Stimulated activated CD8-positive, alpha-beta memory T cell treated with anti-CD3 and anti-CD28 coated beads, Interleukin-7, amount 100 ng/mL, for 1 hour (primary cell): ENCODE measurements at regions not wholly inside any gene's neighbourhood (a gene's known extent, or its start where the extent isn't known, plus 50 kb on each side); places are given as distances from the start of the nearest gene placed in this dataset.
"Not testable (repeated sequence)": the region's sequence is repeated elsewhere in the genome, so short reads cannot be mapped to it uniquely, and the experiment has no call there.

Experiments used
- DNase-seq, 2 donors: peaks; one replicate each; pipeline ENCODE4 v3.0.0-alpha.2; 2020; ENCODE audit warnings: low read depth in 2 of 2

DNA sequence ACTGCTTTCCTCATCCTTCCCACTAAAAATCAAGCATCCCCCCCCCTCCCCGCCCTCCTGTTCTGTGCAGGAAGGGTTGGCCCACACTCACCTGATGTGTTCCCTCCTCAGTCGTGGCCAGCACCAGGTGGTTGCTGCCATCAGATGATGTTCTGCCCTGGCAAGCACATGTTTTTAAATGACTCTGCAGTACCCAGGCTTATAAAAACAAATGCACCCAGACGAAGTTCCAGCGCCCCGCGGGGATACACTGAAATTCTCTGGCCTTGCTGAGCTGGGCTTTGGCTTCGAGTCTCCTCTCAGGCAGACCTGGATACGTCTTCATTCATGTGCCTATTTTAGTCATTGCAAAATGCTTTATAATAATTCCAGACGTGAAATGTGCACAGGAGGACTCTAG is 316.3 kb downstream of the DLEU7 start:
- DNase-seq, result no peak

DNA sequence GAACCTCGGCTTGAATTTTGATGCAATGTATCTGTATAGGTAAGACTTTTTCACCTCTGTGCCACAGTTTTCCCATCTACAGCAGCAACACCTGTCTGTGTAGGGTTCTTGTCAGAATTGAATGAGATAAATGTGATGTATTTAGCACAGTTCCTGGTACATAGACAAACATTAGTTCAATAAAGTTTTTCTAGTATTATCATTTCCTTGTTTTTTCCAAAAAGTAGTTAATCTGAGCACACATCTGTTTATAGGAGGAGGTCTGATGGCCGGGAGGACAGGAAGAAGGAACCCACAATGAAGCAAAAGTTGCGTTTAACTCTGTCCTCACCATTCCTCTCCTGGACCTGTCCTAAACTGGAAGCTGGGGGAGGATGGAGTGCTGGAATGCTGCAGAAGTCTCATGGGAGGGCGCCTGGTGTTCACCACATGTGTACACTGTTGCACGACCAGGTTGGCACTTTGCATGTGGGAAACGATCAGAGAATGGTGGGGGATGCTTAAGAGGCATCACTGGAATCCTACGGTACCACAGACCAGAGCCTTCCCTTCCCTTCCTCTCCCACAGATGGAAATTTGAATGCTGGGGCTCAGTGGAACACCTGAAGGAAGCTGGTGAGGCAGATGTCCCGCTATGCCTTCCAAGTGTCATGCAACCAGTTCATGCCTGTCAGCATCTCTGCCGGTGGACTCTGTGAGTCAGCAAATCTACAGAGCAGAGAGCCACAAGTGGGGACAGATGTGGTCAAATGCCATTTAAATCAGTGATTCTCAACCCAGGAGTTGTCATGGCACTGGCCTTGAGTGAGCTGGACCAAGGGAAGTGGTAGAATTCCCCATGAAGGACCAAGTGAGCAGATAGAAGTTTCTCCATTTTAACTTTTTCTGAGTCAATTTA is 315.6 kb downstream of the DLEU7 start:
- DNase-seq, result no peak

DNA sequence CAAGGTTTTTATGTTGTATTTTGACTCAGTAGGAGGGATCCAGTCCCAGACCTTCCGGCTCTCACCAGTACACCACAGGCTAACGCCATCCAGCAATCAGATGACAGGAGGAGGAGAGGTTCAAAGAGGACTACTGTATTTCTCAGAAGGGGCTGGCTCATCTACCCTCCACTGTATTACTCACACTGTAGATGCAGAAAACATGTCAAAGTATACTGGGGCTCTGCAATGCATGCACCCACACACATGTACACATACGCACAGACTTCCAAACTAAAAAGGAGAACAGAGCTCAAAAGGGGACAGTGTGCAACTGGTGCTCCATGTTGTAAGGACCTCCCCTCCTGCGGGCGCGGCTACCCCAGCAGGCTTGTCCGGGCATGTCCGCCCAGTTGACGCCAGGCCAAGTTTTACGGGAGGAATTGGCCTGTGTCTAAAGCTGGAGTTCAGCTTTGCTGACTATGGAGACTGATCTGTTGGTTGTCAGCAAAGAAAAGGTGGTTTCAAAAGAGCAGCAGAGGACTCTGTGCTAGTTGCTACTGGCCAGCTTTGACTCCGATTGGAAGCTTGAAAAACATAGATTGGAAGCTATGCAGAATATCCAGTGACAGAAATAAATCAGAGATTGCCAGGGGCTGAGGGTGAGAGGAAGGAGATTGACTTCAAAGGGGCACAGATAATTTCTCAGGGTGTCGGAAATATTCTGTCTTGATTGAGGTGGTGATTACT is 314.2 kb downstream of the DLEU7 start:
- no peak for DNase-seq

DNA sequence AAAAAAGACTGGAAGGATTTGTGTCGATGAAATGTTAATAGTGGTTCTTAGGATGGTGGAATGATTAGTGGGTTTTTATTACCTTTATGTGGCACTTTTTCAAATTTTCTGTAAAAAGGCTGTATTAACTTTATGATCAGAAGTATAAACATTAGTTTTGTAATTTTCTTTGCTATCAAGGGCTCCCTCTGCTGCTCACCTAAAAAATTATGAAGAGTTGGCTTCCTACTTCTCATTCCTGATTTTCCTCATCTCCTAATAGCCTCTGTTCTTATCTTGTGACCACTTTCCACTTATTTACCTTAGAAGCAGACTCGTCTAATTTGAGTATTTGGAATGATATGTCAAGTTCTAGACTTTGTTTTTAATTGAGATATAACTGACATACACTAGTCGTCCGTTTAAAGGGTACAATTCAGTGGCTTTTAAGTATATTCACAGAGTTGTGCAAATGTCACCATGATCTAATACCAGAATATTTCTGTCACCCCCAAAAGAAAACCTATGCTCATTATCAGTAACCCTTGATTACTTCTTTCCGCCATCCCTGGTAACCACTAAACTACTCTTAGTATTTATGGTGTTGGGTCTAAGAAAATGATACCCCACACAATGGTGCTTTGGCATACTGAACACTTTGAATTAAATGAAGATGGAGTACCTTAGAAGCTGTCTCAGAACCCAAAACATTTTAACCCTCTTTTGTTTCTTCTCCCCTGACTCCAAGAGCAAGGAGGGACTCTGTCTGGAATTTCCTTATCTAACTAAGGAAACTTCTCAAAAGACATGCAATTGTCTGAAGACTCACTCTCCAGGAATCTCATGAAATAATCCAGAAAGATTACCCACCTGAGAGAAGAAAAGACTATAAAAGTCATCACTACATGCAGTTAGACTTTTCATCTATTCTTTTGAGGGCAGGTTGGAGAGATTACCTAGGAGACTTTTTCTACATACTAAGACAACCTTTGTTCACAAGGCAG is 311.3 kb downstream of the DLEU7 start:
- DNase-seq, result no peak

DNA sequence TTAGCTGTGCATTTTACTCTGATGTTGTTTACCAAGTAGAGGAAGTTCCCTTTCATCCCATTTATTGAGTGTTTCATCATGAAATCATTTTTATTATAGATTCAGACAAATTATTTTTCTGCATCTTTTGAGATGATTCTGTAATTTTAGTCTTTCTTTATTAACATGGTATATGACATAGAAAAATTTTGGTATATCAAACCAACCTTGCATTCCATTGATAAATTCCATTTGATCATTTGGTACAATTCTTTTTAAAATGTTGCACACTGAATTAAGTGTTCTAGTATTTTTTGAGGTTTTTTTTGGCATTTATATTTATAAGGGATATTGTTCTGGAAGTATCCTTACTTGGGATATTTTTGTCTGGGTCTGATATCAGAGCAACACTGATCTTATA is 308.4 kb downstream of the DLEU7 start:
- DNase-seq, result no peak

DNA sequence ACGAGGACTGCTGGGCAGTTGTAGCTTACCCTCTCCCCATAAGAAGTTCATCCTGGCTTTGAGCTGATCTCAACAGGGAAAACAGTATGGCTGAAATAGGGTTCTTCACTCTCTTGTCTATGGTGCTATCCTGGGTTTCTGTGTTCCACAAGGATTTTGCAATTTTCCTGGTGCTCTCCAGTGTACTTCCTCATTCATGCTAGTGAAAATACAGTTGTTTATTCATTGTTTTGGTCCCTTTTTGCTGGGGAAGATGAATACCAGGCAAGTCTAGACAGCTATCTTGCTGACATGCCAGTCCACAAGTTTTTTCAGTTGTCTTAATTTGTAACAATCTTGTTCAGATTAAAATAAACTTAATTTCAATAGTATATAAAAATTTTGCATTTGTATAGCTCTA is 306.5 kb downstream of the DLEU7 start:
- no peak for DNase-seq

DNA sequence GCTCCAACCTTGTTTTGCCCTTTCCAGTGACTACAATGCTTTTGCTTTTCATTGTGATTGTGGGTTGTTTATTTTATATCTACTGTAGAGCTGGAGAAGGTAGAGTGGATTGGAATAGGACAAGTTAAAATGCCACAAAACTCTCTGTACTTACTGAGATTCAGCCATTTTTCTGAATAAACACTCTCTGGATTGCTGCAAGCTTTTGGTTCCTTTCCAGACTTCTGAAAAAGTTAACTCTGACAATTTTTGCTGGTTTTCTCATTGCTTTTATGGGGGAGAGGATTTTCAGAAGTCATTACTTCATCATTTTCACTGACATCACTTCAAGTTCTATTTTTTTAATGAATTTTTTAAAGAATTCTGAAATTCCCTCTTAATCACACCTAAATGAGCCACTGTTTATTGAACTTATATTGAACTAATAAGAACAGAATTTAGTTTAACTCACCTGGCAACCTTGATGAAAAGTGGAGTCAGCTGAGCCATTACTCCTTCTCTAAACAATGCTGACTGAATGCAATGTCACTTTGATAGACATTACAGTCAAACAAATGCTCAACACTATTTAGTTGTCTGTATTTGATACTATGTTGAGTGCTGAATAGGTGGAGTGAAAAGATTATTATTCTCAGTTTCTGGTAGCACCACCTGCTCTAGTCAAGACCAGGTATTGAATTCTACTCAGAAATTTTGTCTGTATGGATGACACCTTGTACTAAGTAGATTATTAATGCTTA is 303.5 kb downstream of the DLEU7 start:
- DNase-seq, result no peak

DNA sequence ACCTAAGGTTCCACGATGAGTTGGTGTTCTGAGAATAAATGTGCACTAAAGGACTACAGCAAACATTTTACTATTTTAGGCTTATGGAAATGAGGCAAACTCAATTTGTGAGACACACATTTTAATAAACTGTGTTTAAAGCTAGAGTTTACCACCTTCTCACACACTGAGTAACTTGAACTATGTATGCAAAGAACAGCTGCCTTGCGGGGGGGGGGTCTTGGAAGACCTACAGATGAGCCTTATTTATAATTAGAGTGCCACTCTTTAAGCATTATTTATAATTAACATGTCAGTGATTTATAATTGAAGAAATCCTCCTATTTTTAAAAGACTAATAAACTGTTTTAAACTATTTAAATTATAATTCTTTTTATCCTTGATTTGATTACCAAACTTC is 300.4 kb downstream of the DLEU7 start:
- DNase-seq, result no peak

DNA sequence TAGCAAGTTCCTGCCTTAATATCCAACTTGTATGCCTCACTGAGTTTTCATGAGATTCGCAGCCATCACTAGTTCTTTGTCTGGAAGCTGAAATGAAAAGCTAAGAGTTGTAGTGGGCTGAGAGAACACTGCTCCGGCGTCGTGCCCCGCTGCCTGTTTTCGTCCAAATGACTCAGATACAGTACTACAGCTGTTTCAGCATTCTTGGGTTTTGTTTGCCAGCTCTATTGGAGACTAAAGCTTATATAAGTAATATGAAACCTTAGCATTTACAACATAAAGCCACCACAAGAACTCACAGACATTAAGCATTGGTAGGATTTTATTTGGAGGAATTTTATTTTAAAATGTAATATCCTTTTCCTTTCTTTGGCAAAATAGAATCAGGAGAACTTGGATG is 299.7 kb downstream of the DLEU7 start:
- DNase-seq, result no peak

DNA sequence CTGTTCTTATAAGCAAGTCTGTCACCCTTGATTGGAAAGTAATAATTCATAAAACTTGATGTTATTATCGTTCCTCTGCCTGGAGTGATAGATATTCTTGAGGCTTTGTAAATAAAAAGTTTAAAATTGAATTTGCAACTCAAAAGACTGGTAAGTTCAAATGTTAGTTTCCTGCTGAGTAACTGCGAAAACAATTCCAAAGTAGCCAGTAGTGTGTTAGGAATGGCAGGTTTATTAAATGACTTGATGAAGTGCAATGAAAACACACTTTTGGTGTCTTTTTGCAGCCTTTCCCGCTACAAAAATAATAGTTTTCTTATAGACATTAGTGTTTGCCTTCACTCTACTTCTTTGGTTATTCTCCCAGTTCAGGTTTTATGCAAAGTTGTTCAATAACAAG is 299.3 kb downstream of the DLEU7 start:
- no peak for DNase-seq

DNA sequence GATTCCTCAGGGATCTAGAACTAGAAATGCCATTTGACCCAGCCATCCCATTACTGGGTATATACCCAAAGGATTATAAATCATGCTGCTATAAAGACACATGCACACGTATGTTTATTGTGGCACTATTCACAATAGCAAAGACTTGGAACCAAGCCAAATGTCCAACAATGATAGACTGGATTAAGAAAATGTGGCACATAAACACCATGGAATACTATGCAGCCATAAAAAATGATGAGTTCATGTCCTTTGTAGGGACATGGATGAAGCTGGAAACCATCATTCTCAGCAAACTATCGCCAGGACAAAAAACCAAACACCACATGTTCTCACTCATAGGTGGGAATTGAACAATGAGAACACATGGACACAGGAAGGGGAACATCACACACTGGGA is 296.3 kb downstream of the DLEU7 start:
- not testable (repeated sequence) for DNase-seq

DNA sequence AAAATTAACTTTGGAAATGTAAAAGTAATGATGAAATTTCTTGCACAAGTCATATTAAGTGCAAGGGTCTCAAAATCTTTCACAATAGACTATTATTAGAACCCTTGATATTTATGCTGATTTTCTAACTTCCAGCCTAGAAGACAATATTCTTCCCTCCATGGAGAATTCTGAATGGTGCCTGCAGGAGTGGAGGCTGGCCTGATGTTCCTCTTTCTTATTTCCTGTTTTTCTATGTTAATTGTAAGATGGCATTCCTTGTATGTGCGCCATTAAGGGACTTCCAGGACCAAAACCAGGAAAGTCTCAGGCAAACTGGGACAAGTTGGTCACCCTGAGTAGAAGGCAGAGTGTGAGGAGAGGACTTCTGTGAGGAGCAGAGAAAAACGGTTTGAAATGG is 294.9 kb downstream of the DLEU7 start:
- no peak for DNase-seq

DNA sequence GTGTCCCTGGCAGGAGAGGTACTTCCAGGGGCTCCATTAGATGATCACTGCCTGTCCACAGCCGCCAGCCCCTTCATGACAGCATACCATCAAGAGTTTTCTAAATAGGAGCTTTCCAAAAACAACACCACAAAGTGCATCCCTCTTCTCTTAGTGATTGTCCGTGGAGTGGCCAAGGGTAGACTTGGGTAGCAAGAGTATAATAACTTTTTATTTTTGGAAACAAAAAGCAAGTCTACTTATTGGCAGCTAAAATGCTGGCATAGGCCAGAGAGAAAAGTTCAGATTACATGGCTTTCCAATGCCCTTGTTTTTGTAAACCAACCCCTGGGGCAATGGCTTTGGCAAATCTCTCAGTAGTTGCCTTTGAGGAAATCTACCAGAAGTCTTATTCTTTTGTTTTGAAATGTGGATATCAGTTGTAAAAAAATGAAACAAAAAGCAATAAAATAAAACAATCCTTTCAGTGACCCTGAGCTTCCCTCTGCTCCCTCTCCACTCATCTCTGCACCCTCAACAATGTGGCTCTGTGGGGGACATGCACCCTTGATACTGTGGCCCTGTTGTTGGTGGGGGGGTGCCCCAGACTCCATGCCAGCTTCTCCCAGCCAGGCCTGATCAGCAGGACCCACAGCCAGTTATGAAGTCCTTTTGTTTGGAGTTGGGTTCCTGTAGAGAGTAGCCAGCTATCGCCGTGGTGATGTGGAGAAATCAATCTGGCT is 294.1 kb downstream of the DLEU7 start:
- DNase-seq, result no peak

DNA sequence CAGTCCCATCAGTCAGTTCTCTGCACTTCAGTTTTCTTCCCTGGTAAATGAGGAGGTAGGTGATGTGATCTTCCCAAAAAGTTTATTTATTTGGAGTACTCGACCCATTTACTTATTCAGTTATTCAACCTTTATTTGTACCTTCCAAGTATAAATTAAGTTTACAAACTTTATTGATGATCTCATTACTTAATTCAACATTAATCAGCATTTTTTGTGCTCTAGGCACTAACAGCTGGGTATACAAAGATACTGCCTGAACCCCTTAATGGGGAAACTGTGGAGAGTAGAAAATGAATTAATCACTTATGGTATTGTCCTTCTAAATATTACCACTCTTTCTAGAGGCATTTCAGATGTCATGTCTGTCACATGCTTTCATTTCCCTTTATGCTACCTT is 293.3 kb downstream of the DLEU7 start:
- no peak for DNase-seq

DNA sequence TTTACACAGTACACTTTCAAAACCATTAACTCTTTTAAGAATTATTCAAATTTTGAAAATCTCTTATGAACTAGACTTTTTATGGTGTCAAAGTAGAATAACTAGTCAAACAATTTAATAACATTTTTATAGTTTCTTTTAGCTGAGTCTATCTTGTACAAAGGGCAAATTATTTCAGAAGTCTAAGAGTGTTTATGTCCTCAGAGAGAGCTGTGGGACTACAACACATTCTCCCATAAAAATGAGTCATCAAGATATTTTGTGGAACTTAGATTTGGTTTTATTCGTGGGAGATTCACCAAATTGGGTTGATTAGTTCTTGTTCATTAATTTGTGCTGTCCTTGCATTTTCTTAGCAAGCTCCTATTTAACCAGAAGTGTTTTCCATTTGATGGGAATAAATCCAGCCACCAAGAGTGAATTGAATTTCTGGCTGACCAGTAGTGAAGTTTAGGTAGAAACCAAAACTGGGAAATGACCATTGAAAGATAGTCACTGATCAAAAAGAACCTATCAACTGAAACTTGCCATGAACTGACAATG is 291.0 kb downstream of the DLEU7 start:
- DNase-seq, result no peak

DNA sequence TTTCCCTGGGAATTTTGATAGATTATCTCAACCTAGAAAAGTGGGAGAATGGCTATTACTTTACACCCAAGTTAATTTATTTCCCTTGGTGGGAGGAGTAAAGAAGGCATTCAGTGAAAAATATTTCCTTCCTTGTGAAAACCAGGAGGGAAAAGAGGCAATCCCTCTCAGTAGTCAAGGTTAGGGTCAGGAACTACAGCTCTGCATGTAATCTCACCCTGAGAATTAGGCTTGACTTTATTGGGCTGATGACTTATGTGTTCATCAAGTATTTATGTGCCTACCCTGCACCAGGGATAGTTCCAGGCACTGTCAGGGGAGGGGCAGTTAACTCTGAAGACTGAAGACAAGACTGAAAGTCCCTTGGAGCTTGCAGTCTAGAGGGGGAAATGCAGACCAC is 281.8 kb downstream of the DLEU7 start:
- DNase-seq, result no peak

DNA sequence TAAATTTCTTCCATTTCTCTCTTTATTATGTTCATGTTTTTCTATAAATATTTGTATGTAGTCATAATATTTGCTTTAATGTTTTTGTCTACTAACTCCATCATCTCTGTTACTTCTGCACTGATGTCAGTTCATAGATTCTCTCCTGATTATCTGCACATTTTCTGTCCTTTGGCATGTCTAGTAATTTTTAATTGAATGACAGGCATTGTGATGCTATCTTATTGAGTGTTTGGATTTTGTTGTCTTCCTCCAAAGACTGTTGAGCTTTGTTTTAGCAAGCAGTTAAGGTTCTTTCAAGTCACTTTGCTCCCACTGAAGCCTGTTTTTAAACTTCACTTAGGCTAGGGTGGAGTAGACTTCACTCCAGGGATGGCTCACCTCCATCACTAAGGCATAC is 276.8 kb downstream of the DLEU7 start:
- no peak for DNase-seq

DNA sequence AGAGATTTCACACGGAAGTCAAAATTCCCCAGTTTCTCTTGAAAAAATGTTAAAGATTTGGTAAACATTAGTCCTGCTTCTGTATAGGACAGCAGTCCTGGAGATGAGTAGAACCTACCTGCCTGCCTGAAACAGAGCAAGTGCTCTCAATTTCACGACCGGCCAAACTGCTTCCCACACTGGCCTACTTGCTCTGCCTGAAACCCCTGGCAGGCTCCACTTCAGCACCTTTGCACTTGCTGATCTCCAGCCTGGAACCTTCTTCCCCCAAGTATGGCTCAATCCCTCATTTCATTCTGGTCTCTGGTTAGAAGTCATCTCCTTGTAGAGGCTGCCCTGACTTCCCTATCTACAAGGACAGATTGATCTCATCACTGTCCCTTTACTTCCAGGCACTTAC is 271.4 kb downstream of the DLEU7 start:
- no peak for DNase-seq

DNA sequence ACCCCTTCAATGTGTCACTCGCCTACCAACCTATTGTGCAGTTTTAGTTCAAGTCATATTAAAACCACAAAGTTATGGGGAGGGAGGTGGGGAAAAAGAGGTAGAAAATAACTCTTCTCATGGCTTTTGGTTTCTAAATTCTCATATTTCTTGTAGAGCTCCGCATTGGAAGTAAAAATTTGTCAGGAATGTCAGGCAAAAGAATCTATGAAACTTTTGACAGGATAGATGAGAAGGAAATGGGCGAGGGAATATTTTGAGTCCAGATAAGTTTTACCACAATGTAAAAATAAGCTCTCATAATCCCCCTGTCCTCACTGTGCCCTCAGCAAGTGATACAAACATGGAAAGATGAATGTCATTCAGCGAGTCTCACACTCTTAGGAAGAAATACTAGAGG is 270.4 kb downstream of the DLEU7 start:
- DNase-seq, result no peak

DNA sequence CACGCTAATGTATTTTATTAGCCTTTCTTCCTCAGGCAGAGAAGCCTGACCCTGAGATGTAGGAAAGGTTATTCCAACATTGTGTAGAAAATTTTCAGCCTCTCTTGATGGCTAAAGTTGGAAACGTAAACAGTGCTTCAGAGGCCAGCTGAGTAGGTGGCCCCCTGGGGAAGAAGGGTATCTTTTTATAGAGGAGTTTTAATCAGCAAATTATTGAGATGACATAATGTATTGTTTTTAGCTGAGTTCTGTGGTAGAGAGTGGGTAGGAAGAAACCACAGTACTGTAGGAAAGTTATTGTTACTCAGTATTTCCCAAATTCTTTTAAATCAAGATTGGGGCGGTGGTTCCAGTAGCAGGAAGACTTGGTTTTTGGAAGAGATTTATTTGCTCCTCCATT is 268.8 kb downstream of the DLEU7 start:
- no peak for DNase-seq
